Neural progenitor cell (in vitro differentiated cells): ENCODE measurements at regions not wholly inside any gene's neighbourhood (a gene's known extent, or its start where the extent isn't known, plus 50 kb on each side); places are given as distances from the start of the nearest gene placed in this dataset.

ENCODE experiments used
- DNase-seq: peaks from one replicate; pipeline ENCODE4 v3.0.0-alpha.2; 2016; ENCODE audit warnings: low spot score
- H2AFZ ChIP-seq: fragments of 200-600 bp; sonication (generic); replicated peaks from 2 replicates; pipeline ENCODE4 v1.6.1; 2016; ENCODE audit warnings: antibody characterized with exemption
- H3F3A ChIP-seq: fragments of 200-600 bp; sonication (generic); 2 replicates; pipeline ENCODE4 v1.6.1; 2016; ENCODE audit warnings: antibody characterized with exemption, low read depth
- H3K27ac ChIP-seq: fragments of 200-600 bp; sonication (generic); 2 replicates; pipeline ENCODE4 v1.5.1; 2016; ENCODE audit warnings: mild to moderate bottlenecking
- H3K27me3 ChIP-seq: fragments of 200-600 bp; sonication (generic); 2 replicates; pipeline ENCODE4 v1.6.1; 2016; ENCODE audit warnings: mild to moderate bottlenecking, moderate library complexity
- H3K36me3 ChIP-seq: fragments of 200-600 bp; sonication (generic); 2 replicates; pipeline ENCODE4 v1.5.1; 2016
- H3K4me1 ChIP-seq: fragments of 200-600 bp; sonication (generic); 2 replicates; pipeline ENCODE4 v1.6.1; 2016; ENCODE audit warnings: mixed run types
- H3K4me2 ChIP-seq: fragments of 200-600 bp; sonication (generic); 2 replicates; pipeline ENCODE4 v1.6.1; 2016
- H3K4me3 ChIP-seq: fragments of 200-600 bp; sonication (generic); 2 replicates; pipeline ENCODE4 v1.5.1; 2016
- H3K79me2 ChIP-seq: fragments of 200-600 bp; sonication (generic); 2 replicates; pipeline ENCODE4 v1.6.1; 2016; ENCODE audit warnings: low read depth
- H3K9ac ChIP-seq: fragments of 200-600 bp; sonication (generic); 2 replicates; pipeline ENCODE4 v1.6.1; 2016
- H3K9me3 ChIP-seq: fragments of 200-600 bp; sonication (generic); 2 replicates; pipeline ENCODE4 v1.5.1; 2016; ENCODE audit warnings: low read depth
- H4K20me1 ChIP-seq: fragments of 200-600 bp; sonication (generic); 2 replicates; pipeline ENCODE4 v1.6.1; 2016; ENCODE audit warnings: low read depth
- H3K27ac Mint-ChIP-seq: 3 replicates; pipeline ENCODE4 v1.8.0; 2021; ENCODE audit warnings: mixed read lengths
- H3K27me3 Mint-ChIP-seq: 2 replicates; pipeline ENCODE4 v1.8.0; 2022; ENCODE audit warnings: low read depth, mild to moderate bottlenecking, inconsistent platforms, moderate library complexity, mixed read lengths; ENCODE audit not compliant: insufficient read depth
- H3K36me3 Mint-ChIP-seq: 3 replicates; pipeline ENCODE4 v1.8.0; 2021; ENCODE audit warnings: mixed read lengths
- H3K4me1 Mint-ChIP-seq: 3 replicates; pipeline ENCODE4 v1.8.0; 2021; ENCODE audit warnings: mixed read lengths
- H3K4me3 Mint-ChIP-seq: 3 replicates; pipeline ENCODE4 v1.8.0; 2021; ENCODE audit warnings: mild to moderate bottlenecking, moderate library complexity, mixed read lengths
- H3K9me3 Mint-ChIP-seq: 3 replicates; pipeline ENCODE4 v1.8.0; 2020; ENCODE audit warnings: mixed read lengths
- EZH2 ChIP-seq: fragments of 200-600 bp; sonication (generic); IDR thresholded peaks from 2 replicates; pipeline ENCODE4 v1.6.1; 2017; ENCODE audit warnings: antibody characterized with exemption, mild to moderate bottlenecking, moderate library complexity
- EZH2phosphoT487 ChIP-seq: fragments of 200-600 bp; sonication (generic); IDR thresholded peaks from 2 replicates; pipeline ENCODE4 v1.6.1; 2017; ENCODE audit warnings: antibody characterized with exemption
- TF ChIP-seq, protein P1 (sequence below): fragments of 200-600 bp; sonication (generic); IDR thresholded peaks from 2 replicates; pipeline ENCODE4 v1.5.1; 2017; ENCODE audit warnings: antibody characterized with exemption, mild to moderate bottlenecking

DNA sequence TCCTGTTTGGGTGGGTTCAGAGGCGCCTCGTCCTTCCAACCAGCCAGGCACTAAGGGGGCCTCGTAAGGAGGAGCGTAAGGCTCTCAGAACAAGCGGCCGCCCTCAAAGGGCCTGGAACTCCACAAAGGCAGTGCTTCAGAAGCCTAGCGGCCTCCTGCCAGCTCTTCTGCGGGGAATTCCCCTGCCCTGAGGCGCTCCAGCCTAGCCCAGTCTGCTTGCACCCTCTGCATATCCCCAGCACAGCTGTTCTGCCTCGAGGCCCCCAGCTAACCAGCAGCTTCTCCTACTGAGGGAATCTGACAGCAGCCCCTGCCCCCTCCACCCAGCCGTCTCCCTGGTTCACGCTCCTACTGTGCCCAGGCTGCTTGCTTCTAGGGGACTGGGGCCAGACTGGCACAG lies 265.9 kb downstream of the TFCP2L1 start:
- Mint-ChIP-seq H3K9me3 (peaks cover 3% of the 10 kb centered on the region), H3K36me3 (no peaks in the 10 kb centered on the region), H3K4me1 (peaks cover 15% of the 10 kb centered on the region), H3K27ac (peak overlapping the region; percentile 33), H3K27me3 (peaks cover 7% of the 10 kb centered on the region), H3K4me3 (no peak overlapping the region)
- TF ChIP-seq EZH2 (no peak), EZH2phosphoT487 (no peak)
- TF ChIP-seq, protein P1, sequence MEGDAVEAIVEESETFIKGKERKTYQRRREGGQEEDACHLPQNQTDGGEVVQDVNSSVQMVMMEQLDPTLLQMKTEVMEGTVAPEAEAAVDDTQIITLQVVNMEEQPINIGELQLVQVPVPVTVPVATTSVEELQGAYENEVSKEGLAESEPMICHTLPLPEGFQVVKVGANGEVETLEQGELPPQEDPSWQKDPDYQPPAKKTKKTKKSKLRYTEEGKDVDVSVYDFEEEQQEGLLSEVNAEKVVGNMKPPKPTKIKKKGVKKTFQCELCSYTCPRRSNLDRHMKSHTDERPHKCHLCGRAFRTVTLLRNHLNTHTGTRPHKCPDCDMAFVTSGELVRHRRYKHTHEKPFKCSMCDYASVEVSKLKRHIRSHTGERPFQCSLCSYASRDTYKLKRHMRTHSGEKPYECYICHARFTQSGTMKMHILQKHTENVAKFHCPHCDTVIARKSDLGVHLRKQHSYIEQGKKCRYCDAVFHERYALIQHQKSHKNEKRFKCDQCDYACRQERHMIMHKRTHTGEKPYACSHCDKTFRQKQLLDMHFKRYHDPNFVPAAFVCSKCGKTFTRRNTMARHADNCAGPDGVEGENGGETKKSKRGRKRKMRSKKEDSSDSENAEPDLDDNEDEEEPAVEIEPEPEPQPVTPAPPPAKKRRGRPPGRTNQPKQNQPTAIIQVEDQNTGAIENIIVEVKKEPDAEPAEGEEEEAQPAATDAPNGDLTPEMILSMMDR, result no peak
- peak; percentile 49 for DNase-seq
- Histone ChIP-seq H3F3A (peaks cover 9% of the 10 kb centered on the region), H3K79me2 (no peaks in the 10 kb centered on the region), H3K36me3 (no peaks in the 10 kb centered on the region), H2AFZ (peak overlapping the region; percentile 47), H3K4me3 (no peak overlapping the region), H4K20me1 (no peaks in the 10 kb centered on the region), H3K27ac (no peak overlapping the region), H3K4me1 (no peaks in the 10 kb centered on the region), H3K9ac (no peak overlapping the region), H3K9me3 (no peaks in the 10 kb centered on the region), H3K4me2 (no peak overlapping the region), H3K27me3 (peaks cover under 1% of the 10 kb centered on the region)

DNA sequence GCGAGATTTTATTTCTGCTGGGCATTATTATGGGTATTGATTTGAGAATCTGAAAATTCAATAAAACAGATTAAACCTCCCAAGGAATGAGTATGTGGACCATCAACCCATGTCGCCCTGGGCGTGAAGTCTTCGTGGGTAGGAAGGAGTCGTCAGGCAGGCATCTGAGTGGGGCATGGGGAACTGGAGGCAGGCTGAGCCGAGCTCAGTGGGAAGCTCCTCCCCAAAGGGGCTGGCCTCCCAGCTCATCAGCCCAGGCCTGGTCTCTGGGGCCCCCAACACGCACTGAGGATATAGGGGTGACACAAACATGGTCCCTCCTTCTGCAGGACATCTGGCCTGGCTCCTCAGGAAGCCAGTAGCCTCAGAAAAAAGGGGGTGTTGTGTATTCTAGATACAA lies 265.2 kb downstream of the TFCP2L1 start:
- no peak for DNase-seq
- Mint-ChIP-seq H3K27me3 (peaks cover 8% of the 10 kb centered on the region), H3K36me3 (no peaks in the 10 kb centered on the region), H3K4me3 (no peak overlapping the region), H3K27ac (no peak overlapping the region), H3K4me1 (peaks cover 15% of the 10 kb centered on the region), H3K9me3 (peaks cover 4% of the 10 kb centered on the region)
- no peaks in the 10 kb centered on the region for H3K36me3 ChIP-seq
- H2AFZ ChIP-seq, result no peak overlapping the region
- no peaks in the 10 kb centered on the region for H4K20me1 ChIP-seq
- no peaks in the 10 kb centered on the region for H3K9me3 ChIP-seq
- H3F3A ChIP-seq, result peaks cover 9% of the 10 kb centered on the region
- no peak for TF ChIP-seq EZH2phosphoT487
- no peak for TF ChIP-seq EZH2
- TF ChIP-seq, protein P1, result no peak
- H3K4me2 ChIP-seq, result no peak overlapping the region
- no peak overlapping the region for H3K9ac ChIP-seq
- no peaks in the 10 kb centered on the region for H3K27me3 ChIP-seq
- no peak overlapping the region for H3K4me3 ChIP-seq
- H3K4me1 ChIP-seq, result no peaks in the 10 kb centered on the region
- no peaks in the 10 kb centered on the region for H3K79me2 ChIP-seq
- no peak overlapping the region for H3K27ac ChIP-seq

DNA sequence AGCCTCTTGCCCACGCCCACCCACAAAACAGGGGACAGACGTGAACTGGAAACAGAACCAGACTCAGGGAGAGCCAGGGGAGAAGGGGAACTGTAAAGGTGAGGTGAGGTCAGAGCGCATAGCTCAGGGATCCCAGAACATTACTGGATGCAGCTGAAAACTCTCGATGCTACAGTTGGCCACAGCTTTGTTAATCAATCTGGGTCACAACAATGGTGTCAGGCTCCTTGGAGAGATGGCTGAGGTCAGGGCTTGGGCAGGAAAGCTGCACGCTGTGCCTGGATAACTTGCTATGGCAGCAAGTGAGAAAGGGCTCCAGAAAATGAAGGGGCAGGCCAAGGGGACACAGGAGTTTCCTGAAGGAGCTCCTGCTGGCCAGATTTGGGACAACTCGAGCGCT lies 263.3 kb downstream of the TFCP2L1 start:
- no peaks in the 10 kb centered on the region for H3K9me3 ChIP-seq
- Mint-ChIP-seq H3K4me3 (no peak overlapping the region), H3K27ac (peak overlapping the region; percentile 33), H3K9me3 (peaks cover 4% of the 10 kb centered on the region), H3K27me3 (peaks cover 8% of the 10 kb centered on the region), H3K36me3 (no peaks in the 10 kb centered on the region), H3K4me1 (peaks cover 15% of the 10 kb centered on the region)
- no peak overlapping the region for H3K9ac ChIP-seq
- peaks cover 9% of the 10 kb centered on the region for H3F3A ChIP-seq
- no peak overlapping the region for H3K4me3 ChIP-seq
- no peaks in the 10 kb centered on the region for H3K36me3 ChIP-seq
- H3K4me1 ChIP-seq, result no peaks in the 10 kb centered on the region
- no peaks in the 10 kb centered on the region for H3K79me2 ChIP-seq
- TF ChIP-seq EZH2 (no peak), EZH2phosphoT487 (no peak)
- TF ChIP-seq, protein P1, result no peak
- no peaks in the 10 kb centered on the region for H4K20me1 ChIP-seq
- no peaks in the 10 kb centered on the region for H3K27me3 ChIP-seq
- H2AFZ ChIP-seq, result peak overlapping the region; percentile 77
- no peak for DNase-seq
- H3K4me2 ChIP-seq, result no peak overlapping the region
- no peak overlapping the region for H3K27ac ChIP-seq
